GM18502 (cell line): ENCODE measurements at regions not wholly inside any gene's neighbourhood (a gene's known extent, or its start where the extent isn't known, plus 50 kb on each side); places are given as distances from the start of the nearest gene placed in this dataset.

Source experiments
- ATAC-seq: cut with Tn5 transposase; IDR thresholded peaks from one replicate; pipeline ENCODE4 v1.9.1; 2021; ENCODE audit warnings: mild to moderate bottlenecking; ENCODE audit not compliant: unreplicated experiment, poor library complexity

GRCh38 chr14:97025722-97026121, 228.5 kb downstream of the VRK1 start:
- no peak for ATAC-seq

GRCh38 chr14:97027256-97027999, 230.2 kb downstream of the VRK1 start:
- no peak for ATAC-seq

GRCh38 chr14:97028382-97028781, 231.2 kb downstream of the VRK1 start:
- no peak for ATAC-seq

GRCh38 chr14:97029800-97030199, 232.6 kb downstream of the VRK1 start:
- ATAC-seq, result no peak

DNA sequence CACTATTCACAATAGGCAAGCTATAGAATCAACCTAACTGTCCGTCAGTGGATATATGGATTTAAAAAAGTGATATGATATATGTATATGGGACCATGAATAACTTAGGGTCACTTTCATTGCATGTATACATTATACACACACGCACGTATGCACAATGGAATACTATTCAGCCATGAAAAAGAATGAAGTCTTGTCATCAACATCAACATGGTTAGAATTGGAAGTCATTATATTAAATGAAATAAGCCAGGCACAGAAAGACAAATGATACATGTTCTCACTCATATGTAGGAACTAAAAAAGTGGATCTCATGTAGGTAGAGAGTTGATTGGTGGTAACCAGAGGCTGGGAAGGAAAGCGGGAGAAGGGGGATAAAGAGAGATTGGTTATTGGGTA, 234.3 kb downstream of the VRK1 start:
- no peak for ATAC-seq

DNA sequence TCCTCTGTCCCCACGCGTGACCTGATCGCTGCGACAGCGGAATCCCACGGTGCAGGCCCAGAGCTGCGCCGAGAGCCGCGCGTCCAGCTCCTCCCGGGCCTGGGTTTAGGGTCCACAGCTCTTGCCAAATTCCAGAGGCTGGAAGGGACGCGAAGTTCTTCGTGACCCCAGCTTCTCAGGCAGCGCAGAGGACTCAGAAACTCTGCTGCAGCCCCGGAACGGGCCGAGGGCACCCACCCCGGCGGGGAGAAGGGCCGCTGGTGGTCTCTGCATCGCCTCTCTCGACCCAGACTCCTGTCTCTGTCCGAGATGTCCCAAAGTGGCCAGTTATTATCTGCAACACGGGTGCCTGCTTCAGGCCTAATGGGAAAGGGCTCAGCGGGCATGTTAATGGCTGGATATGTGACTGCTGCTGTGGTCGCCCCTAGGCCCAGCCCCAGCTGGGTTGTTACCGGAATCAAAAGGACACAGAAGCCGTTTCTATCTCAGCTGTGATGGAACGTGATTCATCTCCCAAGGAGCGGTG, 236.4 kb downstream of the VRK1 start:
- no peak for ATAC-seq

DNA sequence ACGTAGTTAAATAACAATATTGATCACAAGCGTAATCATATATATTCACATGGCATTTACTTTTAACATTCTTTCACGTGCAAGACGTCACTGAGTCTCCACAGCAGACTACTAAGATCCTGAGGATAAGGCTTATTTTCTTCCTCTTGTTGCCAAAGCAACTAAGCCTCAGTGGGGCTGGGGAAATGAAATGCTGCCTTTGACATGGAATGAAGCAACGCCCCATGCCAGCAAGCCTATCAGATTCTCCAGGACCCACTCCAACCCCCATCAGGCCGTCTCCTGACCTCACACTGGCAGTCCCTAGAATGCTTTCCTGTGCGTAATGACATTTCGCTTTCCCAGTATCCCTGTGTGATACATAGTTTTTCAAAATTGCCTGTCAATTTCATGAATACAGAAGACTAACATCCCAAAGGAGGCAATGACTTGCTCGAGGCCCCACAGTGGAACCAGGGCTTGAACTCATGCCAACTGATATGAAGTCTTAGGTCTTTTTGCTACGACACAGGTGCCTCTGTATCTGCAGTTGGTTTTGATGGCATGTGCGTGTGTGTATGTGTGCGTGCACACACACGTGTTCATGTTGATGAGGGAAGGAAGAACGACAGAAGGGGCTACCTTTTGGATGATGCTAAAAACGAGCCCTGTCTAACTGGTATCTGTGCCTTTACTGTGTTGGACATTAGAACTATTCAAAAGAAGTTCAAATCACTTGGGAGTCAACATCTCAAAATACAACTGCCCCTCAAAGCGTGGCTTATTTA, 239.1 kb downstream of the VRK1 start:
- no peak for ATAC-seq

GRCh38 chr14:97039717-97040363, 242.7 kb downstream of the VRK1 start:
- ATAC-seq, result no peak

- ATAC-seq, result no peak
Observed at GRCh38 chr14:97046967-97047366, 249.8 kb downstream of the VRK1 start.

- no peak for ATAC-seq
Observed at GRCh38 chr14:97052001-97052400, 254.8 kb downstream of the VRK1 start.

- no peak for ATAC-seq
Observed at GRCh38 chr14:97053941-97054340, 256.8 kb downstream of the VRK1 start.

GRCh38 chr14:97055355-97055754, 258.2 kb downstream of the VRK1 start:
- no peak for ATAC-seq

- ATAC-seq, result no peak
Observed at GRCh38 chr14:97056086-97056485, 258.9 kb downstream of the VRK1 start.

- no peak for ATAC-seq
Observed at GRCh38 chr14:97057238-97058073, 260.3 kb downstream of the VRK1 start.

GRCh38 chr14:97058074-97058467, 260.9 kb downstream of the VRK1 start:
- no peak for ATAC-seq

- ATAC-seq, result no peak
Observed at GRCh38 chr14:97058589-97058988, 261.4 kb downstream of the VRK1 start.

DNA sequence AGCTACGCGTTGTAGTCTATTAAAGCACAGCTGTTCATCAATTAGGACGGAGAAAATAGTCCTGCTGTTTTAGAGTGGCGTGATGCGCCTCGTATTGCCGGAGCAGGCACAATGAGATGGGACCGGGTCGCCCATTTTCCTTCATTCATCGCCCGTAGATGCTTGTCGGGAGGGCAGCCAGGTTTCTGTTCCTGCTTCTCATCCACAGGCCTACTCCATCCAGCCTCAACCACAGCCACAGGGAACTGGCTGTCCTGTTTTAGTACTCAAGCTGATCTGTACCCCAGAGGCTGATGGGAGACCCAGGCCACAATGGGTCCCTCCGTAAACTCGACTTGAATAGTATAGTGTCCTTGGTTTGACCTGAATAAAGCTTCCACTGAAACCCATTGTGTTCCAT, 264.0 kb downstream of the VRK1 start:
- no peak for ATAC-seq

DNA sequence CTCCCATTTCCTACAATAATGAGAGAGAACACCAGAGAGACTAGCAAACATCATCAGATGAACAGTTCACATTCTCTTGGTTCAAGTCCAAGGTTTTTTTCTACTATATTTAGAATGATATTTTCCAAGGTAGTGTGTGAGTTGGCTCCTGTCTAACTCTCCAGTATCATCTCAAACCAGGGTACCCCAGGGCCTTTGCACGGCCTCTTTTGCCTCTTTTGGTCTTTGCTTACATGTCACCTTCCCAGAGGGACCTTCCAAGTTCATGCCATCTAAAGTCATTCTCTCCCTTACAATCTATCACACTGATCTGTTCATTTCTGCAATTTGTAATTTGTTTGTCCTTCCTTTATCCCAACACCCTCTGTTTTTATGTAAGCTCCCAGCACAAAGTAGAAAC, 264.5 kb downstream of the VRK1 start:
- no peak for ATAC-seq

- ATAC-seq, result no peak
Observed at GRCh38 chr14:97065305-97066067, 268.3 kb downstream of the VRK1 start.
